GM21737 (cell line): ENCODE measurements at regions not wholly inside any gene's neighbourhood (a gene's known extent, or its start where the extent isn't known, plus 50 kb on each side); places are given as distances from the start of the nearest gene placed in this dataset.
"Not testable (repeated sequence)": the region's sequence is repeated elsewhere in the genome, so short reads cannot be mapped to it uniquely, and the experiment has no call there.

Experiments used
- ATAC-seq: cut with Tn5 transposase; IDR thresholded peaks from one replicate; pipeline ENCODE4 v1.9.1; 2021; ENCODE audit warnings: mild to moderate bottlenecking, moderate library complexity; ENCODE audit not compliant: unreplicated experiment

- ATAC-seq, result no peak
Observed at GRCh38 chr9:85108746-85109145, 439.2 kb downstream of the NTRK2 start.

- no peak for ATAC-seq
Observed at GRCh38 chr9:85108229-85108628, 438.7 kb downstream of the NTRK2 start.

DNA sequence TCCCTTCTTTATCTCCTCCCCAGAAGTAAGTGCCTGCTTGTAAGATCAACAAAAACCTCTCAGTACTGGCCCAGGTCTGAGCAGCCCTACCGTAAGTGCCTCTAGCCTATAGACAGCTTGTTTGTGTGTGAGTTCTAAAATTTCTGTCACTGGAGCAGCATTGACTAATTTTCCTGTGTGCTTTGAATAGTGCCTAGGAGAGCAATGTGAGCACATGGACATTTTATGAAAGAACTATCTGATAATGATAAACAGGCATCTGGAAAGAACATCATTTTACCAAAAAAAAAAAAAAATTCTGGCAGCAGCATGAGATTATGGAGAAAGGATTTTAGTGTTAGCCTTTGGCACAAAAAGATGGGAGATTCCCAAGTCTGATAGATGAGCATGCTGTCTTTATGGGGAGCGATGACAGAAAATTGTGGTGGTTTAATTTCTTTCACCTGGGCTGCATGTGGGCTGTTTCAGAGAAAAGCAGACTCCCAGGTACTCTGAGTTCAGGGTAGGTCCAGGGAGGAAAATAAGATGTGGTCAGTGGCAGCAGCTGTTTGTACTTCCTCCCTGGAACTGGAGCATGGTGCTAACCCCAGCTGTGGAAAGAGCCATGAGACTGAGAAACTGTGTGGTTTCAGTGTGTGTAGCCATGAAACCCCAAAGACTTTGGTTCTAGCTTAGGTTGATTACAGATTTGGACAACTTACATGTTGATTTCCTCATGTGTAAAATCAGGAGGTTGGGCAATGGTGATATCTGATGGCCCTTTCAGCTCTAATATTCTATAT is 419.9 kb downstream of the NTRK2 start:
- ATAC-seq, result no peak

- ATAC-seq, result no peak
Observed at GRCh38 chr9:85081963-85082362, 412.4 kb downstream of the NTRK2 start.

DNA sequence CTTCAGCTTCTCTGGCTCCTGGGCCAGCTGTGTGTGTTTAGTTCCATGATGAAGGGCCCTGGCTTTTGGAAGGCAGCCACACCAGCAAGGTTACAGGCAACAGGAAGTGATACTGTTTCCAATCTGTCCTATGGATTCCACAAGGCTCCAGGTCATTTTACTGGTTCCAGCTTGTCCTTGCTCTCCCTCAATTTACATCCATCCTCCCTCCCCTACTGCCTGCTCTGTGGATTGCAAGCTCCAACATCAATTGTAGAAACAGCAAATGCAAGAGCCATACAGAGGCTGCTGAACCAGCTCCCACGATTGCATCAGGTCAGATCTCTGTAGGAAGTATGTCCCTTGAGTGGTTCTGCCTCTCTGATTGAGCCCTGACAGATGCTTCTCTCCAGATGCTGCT is 409.8 kb downstream of the NTRK2 start:
- no peak for ATAC-seq

DNA sequence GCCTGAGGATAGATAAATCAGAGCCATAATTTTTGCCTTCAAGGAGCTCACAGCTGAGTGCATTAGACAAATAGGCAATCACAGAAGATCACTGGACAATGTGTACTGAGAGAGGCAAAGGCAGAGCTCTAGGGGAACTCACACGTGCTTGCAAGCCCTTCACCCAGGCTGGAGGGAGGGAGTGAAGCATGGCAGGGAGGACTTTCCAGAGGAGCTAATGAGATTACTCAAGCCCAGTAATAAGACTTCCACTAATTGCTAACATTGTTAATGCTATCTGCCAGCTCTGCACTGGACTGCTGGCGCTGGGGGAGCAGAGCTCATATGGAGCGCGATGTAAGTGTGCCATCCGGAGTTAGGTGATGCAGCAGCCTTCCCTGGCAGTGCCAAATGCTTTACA is 408.4 kb downstream of the NTRK2 start:
- no peak for ATAC-seq

DNA sequence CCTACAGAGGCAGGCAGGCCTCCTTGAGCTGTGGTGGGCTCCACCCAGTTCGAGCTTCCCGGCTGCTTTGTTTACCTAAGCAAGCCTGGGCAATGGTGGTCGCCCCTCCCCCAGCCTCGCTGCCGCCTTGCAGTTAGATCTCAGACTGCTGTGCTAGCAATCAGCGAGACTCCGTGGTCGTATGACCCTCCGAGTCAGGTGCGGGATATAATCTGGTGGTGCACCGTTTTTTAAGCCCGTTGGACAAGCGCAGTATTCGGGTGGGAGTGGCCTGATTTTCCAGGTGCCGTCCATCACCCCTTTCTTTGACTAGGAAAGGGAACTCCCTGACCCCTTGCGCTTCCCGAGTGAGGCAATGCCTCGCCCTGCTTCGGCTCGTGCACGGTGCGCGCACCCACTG is 407.6 kb downstream of the NTRK2 start:
- not testable (repeated sequence) for ATAC-seq
